Uterus (tissue), 2 donors: ENCODE measurements at regions not wholly inside any gene's neighbourhood (a gene's known extent, or its start where the extent isn't known, plus 50 kb on each side); places are given as distances from the start of the nearest gene placed in this dataset.

Experiments used
- CTCF ChIP-seq, 4 experiments: fragments of 200-600 bp in 2 of 4; fragments of 450-650 bp in 2 of 4; sonication (generic) in 2 of 4; IDR thresholded peaks; one replicate each; pipeline ENCODE4 v1.5.1; 2016 to 2019; ENCODE audit warnings: antibody characterized with exemption in 4 of 4, mild to moderate bottlenecking in 2 of 4, moderate library complexity in 1 of 4
- POLR2A ChIP-seq, 2 donors: fragments of 450-650 bp; IDR thresholded peaks; one replicate each; pipeline ENCODE4 v1.6.1; 2016; ENCODE audit warnings: antibody characterized with exemption in 2 of 2, mild to moderate bottlenecking in 1 of 2, moderate library complexity in 1 of 2

- TF ChIP-seq POLR2A (IDR thresholded peaks at IDR 0.05) (no peak), CTCF (IDR thresholded peaks at IDR 0.05) (no peak)
These were observed 147.4 kb upstream of the RXFP1 start for GRCh38 chr4:158374318-158374717.
